ENCODE measurements at regions not wholly inside any gene's neighbourhood (a gene's known extent, or its start where the extent isn't known, plus 50 kb on each side); places are given as distances from the start of the nearest gene placed in this dataset.

DNA sequence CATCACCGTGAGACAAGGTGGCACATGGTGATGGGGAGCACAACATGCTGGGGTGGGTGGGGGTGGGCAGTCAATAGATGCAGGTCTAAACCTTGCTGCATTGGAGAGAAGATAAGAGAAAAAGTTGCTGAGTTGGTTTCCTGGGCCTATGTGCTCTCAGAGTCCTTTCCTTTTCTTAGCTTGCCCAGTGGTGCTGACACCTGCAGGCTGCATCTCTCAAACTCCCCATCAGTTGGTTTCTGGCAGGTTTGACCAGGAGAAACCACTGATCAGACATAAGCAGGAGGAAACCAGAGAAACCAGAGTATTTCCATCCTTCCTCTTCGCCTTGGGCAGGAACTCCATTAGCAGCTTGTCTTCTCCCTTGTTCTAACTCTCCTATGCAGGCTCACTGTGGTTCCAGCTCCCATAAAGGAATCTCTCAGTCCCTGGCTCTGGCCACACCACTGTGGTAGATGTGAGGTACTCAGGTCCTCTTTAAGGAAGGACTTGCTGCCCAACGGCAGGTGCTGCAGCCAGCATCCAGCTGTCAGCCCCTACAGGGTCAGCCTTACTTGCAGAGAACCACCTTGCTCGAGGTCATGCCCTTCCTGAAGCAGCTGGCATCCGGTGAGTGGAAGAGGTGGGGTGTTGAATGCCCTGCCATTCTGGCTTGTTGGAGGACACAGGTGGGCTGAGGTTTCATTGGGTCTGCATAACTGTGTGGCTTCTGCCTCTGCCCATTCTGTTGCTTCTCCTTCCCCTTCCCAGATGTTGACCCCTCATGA is 172.3 kb upstream of the ANKRD28 start:
- Histone ChIP-seq H3K9ac (ENCODE audit: low read depth in 1 of 2, low read length in 2 of 2) (no peak overlapping the region), H3K4me1 (ENCODE audit: control insufficient read depth in 1 of 2, insufficient read depth in 2 of 2, low read length in 2 of 2) (no peaks in the 10 kb centered on the region), H3K9me3 (ENCODE audit: control insufficient read depth in 1 of 2, low read length in 2 of 2) (no peaks in the 10 kb centered on the region), H3K27ac (ENCODE audit: low read depth, low read length) (no peak overlapping the region), H3K36me3 (ENCODE audit: control insufficient read depth in 1 of 2, insufficient read depth in 2 of 2, low read length in 2 of 2) (no peaks in the 10 kb centered on the region), H3K27me3 (ENCODE audit: control insufficient read depth in 1 of 2, insufficient read depth in 2 of 2, low read length in 2 of 2) (no peaks in the 10 kb centered on the region), H3K4me3 (ENCODE audit: low read depth in 1 of 2, low read length in 2 of 2) (no peak overlapping the region)

- Histone ChIP-seq H3K4me1 (ENCODE audit: control insufficient read depth in 1 of 2, insufficient read depth in 2 of 2, low read length in 2 of 2) (no peaks in the 10 kb centered on the region), H3K27ac (ENCODE audit: low read depth, low read length) (no peak overlapping the region), H3K27me3 (ENCODE audit: control insufficient read depth in 1 of 2, insufficient read depth in 2 of 2, low read length in 2 of 2) (no peaks in the 10 kb centered on the region), H3K4me3 (ENCODE audit: low read depth in 1 of 2, low read length in 2 of 2) (no peak overlapping the region), H3K36me3 (ENCODE audit: control insufficient read depth in 1 of 2, insufficient read depth in 2 of 2, low read length in 2 of 2) (no peaks in the 10 kb centered on the region), H3K9ac (ENCODE audit: low read depth in 1 of 2, low read length in 2 of 2) (no peak overlapping the region), H3K9me3 (ENCODE audit: control insufficient read depth in 1 of 2, low read length in 2 of 2) (no peaks in the 10 kb centered on the region)
Measured at GRCh38 chr3:15973414-15973813, 175.6 kb upstream of the ANKRD28 start.

GRCh38 chr3:15973940-15974339 is 176.2 kb upstream of the ANKRD28 start:
- H3K27ac ChIP-seq (ENCODE audit: low read depth, low read length): no peak overlapping the region
- no peaks in the 10 kb centered on the region for H3K9me3 ChIP-seq (ENCODE audit: control insufficient read depth in 1 of 2, low read length in 2 of 2)
- no peak overlapping the region for H3K4me3 ChIP-seq (ENCODE audit: low read depth in 1 of 2, low read length in 2 of 2)
- H3K36me3 ChIP-seq (ENCODE audit: control insufficient read depth in 1 of 2, insufficient read depth in 2 of 2, low read length in 2 of 2): no peaks in the 10 kb centered on the region
- no peak overlapping the region for H3K9ac ChIP-seq (ENCODE audit: low read depth in 1 of 2, low read length in 2 of 2)
- no peaks in the 10 kb centered on the region for H3K27me3 ChIP-seq (ENCODE audit: control insufficient read depth in 1 of 2, insufficient read depth in 2 of 2, low read length in 2 of 2)
- no peaks in the 10 kb centered on the region for H3K4me1 ChIP-seq (ENCODE audit: control insufficient read depth in 1 of 2, insufficient read depth in 2 of 2, low read length in 2 of 2)

GRCh38 chr3:15974647-15975046 is 176.9 kb upstream of the ANKRD28 start:
- H3K27ac ChIP-seq (ENCODE audit: low read depth, low read length): no peak overlapping the region
- no peaks in the 10 kb centered on the region for H3K36me3 ChIP-seq (ENCODE audit: control insufficient read depth in 1 of 2, insufficient read depth in 2 of 2, low read length in 2 of 2)
- H3K9me3 ChIP-seq (ENCODE audit: control insufficient read depth in 1 of 2, low read length in 2 of 2): no peaks in the 10 kb centered on the region
- no peak overlapping the region for H3K4me3 ChIP-seq (ENCODE audit: low read depth in 1 of 2, low read length in 2 of 2)
- no peaks in the 10 kb centered on the region for H3K4me1 ChIP-seq (ENCODE audit: control insufficient read depth in 1 of 2, insufficient read depth in 2 of 2, low read length in 2 of 2)
- no peaks in the 10 kb centered on the region for H3K27me3 ChIP-seq (ENCODE audit: control insufficient read depth in 1 of 2, insufficient read depth in 2 of 2, low read length in 2 of 2)
- H3K9ac ChIP-seq (ENCODE audit: low read depth in 1 of 2, low read length in 2 of 2): no peak overlapping the region

DNA sequence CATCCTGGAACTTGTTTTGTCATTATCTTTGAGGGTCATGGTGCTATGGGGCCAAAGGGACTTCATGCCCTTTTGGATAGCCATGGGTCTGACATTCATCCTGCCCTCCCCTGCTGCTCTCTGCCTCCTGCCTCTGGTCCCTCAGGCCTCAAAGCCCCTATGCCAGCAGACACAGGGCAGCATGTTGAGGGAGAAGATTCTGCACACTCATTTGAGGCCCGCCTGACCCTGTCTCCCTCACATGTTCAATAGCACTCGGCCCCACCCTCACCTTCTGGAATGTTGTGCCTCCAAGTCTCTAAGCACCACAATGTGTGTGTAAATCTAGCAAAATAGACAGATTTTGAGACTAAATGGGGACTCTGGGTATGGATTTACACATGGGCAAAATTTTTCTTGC is 178.7 kb upstream of the ANKRD28 start:
- Histone ChIP-seq H3K27me3 (ENCODE audit: control insufficient read depth in 1 of 2, insufficient read depth in 2 of 2, low read length in 2 of 2) (no peaks in the 10 kb centered on the region), H3K9ac (ENCODE audit: low read depth in 1 of 2, low read length in 2 of 2) (no peak overlapping the region), H3K4me1 (ENCODE audit: control insufficient read depth in 1 of 2, insufficient read depth in 2 of 2, low read length in 2 of 2) (no peaks in the 10 kb centered on the region), H3K36me3 (ENCODE audit: control insufficient read depth in 1 of 2, insufficient read depth in 2 of 2, low read length in 2 of 2) (no peaks in the 10 kb centered on the region), H3K9me3 (ENCODE audit: control insufficient read depth in 1 of 2, low read length in 2 of 2) (no peaks in the 10 kb centered on the region), H3K27ac (ENCODE audit: low read depth, low read length) (no peak overlapping the region), H3K4me3 (ENCODE audit: low read depth in 1 of 2, low read length in 2 of 2) (no peak overlapping the region)

- Histone ChIP-seq H3K4me3 (ENCODE audit: low read depth in 1 of 2, low read length in 2 of 2) (no peak overlapping the region), H3K4me1 (ENCODE audit: control insufficient read depth in 1 of 2, insufficient read depth in 2 of 2, low read length in 2 of 2) (no peaks in the 10 kb centered on the region), H3K27me3 (ENCODE audit: control insufficient read depth in 1 of 2, insufficient read depth in 2 of 2, low read length in 2 of 2) (no peaks in the 10 kb centered on the region), H3K9ac (ENCODE audit: low read depth in 1 of 2, low read length in 2 of 2) (no peak overlapping the region), H3K27ac (ENCODE audit: low read depth, low read length) (no peak overlapping the region), H3K36me3 (ENCODE audit: control insufficient read depth in 1 of 2, insufficient read depth in 2 of 2, low read length in 2 of 2) (no peaks in the 10 kb centered on the region), H3K9me3 (ENCODE audit: control insufficient read depth in 1 of 2, low read length in 2 of 2) (no peaks in the 10 kb centered on the region)
Measured at GRCh38 chr3:15977090-15977489, 179.3 kb upstream of the ANKRD28 start.

DNA sequence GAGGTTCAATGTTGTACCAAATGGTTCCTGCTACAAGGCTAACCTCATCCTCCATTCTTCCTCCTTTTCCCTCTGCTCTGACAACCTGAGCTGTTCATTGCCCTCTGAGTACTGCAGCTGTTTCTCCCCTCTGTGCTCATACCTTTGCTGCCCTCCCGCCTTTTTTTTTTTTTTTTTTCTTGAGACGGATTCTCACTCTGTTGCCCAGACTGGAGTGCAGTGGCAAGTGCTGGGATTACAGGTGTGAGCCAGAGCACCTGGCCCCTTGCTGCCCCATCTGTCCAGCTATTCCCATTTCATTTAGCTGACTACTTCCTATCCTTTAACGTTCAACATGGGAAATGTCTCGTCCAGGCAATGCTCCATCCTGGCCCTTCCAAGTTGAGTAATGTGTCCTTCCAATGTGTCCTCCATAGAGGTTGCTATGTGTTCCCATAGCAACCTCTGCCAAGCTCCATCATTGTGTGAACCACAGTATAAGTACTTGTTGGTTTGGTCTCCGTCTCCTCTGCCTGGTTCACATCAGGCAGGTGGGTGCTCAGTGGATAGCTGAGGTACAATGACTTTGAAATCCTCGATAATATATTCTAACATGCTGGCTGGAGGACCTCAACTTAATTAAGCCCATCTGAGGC is 179.9 kb upstream of the ANKRD28 start:
- no peaks in the 10 kb centered on the region for H3K27me3 ChIP-seq (ENCODE audit: control insufficient read depth in 1 of 2, insufficient read depth in 2 of 2, low read length in 2 of 2)
- H3K4me3 ChIP-seq (ENCODE audit: low read depth in 1 of 2, low read length in 2 of 2): no peak overlapping the region
- H3K9ac ChIP-seq (ENCODE audit: low read depth in 1 of 2, low read length in 2 of 2): no peak overlapping the region
- H3K9me3 ChIP-seq (ENCODE audit: control insufficient read depth in 1 of 2, low read length in 2 of 2): no peaks in the 10 kb centered on the region
- H3K27ac ChIP-seq (ENCODE audit: low read depth, low read length): no peak overlapping the region
- H3K36me3 ChIP-seq (ENCODE audit: control insufficient read depth in 1 of 2, insufficient read depth in 2 of 2, low read length in 2 of 2): no peaks in the 10 kb centered on the region
- no peaks in the 10 kb centered on the region for H3K4me1 ChIP-seq (ENCODE audit: control insufficient read depth in 1 of 2, insufficient read depth in 2 of 2, low read length in 2 of 2)

- Histone ChIP-seq H3K4me1 (ENCODE audit: control insufficient read depth in 1 of 2, insufficient read depth in 2 of 2, low read length in 2 of 2) (no peaks in the 10 kb centered on the region), H3K36me3 (ENCODE audit: control insufficient read depth in 1 of 2, insufficient read depth in 2 of 2, low read length in 2 of 2) (no peaks in the 10 kb centered on the region), H3K9ac (ENCODE audit: low read depth in 1 of 2, low read length in 2 of 2) (no peak overlapping the region), H3K27me3 (ENCODE audit: control insufficient read depth in 1 of 2, insufficient read depth in 2 of 2, low read length in 2 of 2) (no peaks in the 10 kb centered on the region), H3K9me3 (ENCODE audit: control insufficient read depth in 1 of 2, low read length in 2 of 2) (no peaks in the 10 kb centered on the region), H3K4me3 (ENCODE audit: low read depth in 1 of 2, low read length in 2 of 2) (no peak overlapping the region), H3K27ac (ENCODE audit: low read depth, low read length) (no peak overlapping the region)
Measured at GRCh38 chr3:15978801-15979200, 181.0 kb upstream of the ANKRD28 start.

DNA sequence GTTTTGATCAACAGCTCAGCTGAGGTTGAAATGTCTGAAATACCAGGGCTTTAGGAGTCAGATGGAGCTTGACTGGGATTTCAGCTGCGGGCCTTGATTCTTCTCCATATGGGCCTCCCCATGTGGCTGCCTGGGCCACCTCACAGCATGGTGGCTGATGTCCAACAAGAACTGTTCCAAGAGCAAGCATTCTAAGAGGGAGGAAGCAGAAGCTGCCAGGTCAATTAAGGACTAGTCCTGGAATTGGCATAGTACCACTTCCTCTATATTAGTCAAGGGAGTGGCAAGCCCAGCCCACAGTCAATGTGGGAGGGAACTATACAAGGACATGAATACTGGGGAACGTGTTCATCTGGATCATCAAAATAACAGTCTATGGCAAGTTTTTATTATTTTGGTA is 181.7 kb upstream of the ANKRD28 start:
- no peak overlapping the region for H3K4me3 ChIP-seq (ENCODE audit: low read depth in 1 of 2, low read length in 2 of 2)
- H3K27me3 ChIP-seq (ENCODE audit: control insufficient read depth in 1 of 2, insufficient read depth in 2 of 2, low read length in 2 of 2): no peaks in the 10 kb centered on the region
- H3K36me3 ChIP-seq (ENCODE audit: control insufficient read depth in 1 of 2, insufficient read depth in 2 of 2, low read length in 2 of 2): no peaks in the 10 kb centered on the region
- no peak overlapping the region for H3K27ac ChIP-seq (ENCODE audit: low read depth, low read length)
- H3K9ac ChIP-seq (ENCODE audit: low read depth in 1 of 2, low read length in 2 of 2): no peak overlapping the region
- no peaks in the 10 kb centered on the region for H3K9me3 ChIP-seq (ENCODE audit: control insufficient read depth in 1 of 2, low read length in 2 of 2)
- H3K4me1 ChIP-seq (ENCODE audit: control insufficient read depth in 1 of 2, insufficient read depth in 2 of 2, low read length in 2 of 2): no peaks in the 10 kb centered on the region

GRCh38 chr3:15979900-15980299 is 182.1 kb upstream of the ANKRD28 start:
- Histone ChIP-seq H3K4me1 (ENCODE audit: control insufficient read depth in 1 of 2, insufficient read depth in 2 of 2, low read length in 2 of 2) (no peaks in the 10 kb centered on the region), H3K4me3 (ENCODE audit: low read depth in 1 of 2, low read length in 2 of 2) (no peak overlapping the region), H3K9me3 (ENCODE audit: control insufficient read depth in 1 of 2, low read length in 2 of 2) (no peaks in the 10 kb centered on the region), H3K27ac (ENCODE audit: low read depth, low read length) (no peak overlapping the region), H3K36me3 (ENCODE audit: control insufficient read depth in 1 of 2, insufficient read depth in 2 of 2, low read length in 2 of 2) (no peaks in the 10 kb centered on the region), H3K27me3 (ENCODE audit: control insufficient read depth in 1 of 2, insufficient read depth in 2 of 2, low read length in 2 of 2) (no peaks in the 10 kb centered on the region), H3K9ac (ENCODE audit: low read depth in 1 of 2, low read length in 2 of 2) (no peak overlapping the region)
